ENCODE measurements at regions not wholly inside any gene's neighbourhood (a gene's known extent, or its start where the extent isn't known, plus 50 kb on each side); places are given as distances from the start of the nearest gene placed in this dataset.

DNA sequence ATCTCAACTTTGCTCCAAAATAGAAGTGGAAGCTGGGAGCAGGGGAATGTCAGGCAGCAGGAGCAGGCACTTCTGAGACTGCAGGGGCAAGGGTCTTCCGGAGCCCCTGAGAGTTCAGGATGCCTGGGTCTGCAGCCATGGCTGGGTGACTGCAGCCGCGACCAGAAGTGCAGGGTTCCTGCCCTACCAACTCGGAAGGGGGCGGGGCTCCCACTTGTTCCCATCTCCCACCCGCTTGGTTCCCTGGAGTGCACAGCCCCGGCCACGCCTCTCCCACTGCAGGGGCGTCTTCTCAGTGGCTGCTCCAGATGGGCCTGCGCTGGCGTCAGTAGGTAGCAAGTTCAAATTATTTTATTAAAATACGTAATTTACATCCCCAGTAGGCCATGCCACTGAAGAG lies 1631.7 kb downstream of the OLFM4 start:
- no peaks in the 10 kb centered on the region for H3K79me2 ChIP-seq (ENCODE audit: control insufficient read depth, insufficient read depth, low read length)
- peaks cover 0 to 22% (median 0%) of the 10 kb centered on the region in 3 donors for H3K9me3 ChIP-seq (ENCODE audit: control extremely low read depth in 1 of 3, control insufficient read depth in 2 of 3, insufficient read depth in 1 of 3, low read length in 2 of 3)
- ChIA-PET CTCF (no interaction called here), POLR2A (no interaction called here)
- Mint-ChIP-seq H3K27me3 (no peaks in the 10 kb centered on the region), H3K4me3 (no peak overlapping the region), H3K27ac (no peak overlapping the region), H3K9me3 (ENCODE audit: insufficient read depth) (peaks cover 9% of the 10 kb centered on the region), H3K4me1 (no peaks in the 10 kb centered on the region)
- no peaks in the 10 kb centered on the region for H3K4me1 ChIP-seq (ENCODE audit: control insufficient read depth in 2 of 2, insufficient read depth in 2 of 2, low read length in 2 of 2)
- no peak for TF ChIP-seq EZH2 (IDR thresholded peaks at IDR 0.05; ENCODE audit: borderline replicate concordance, insufficient read depth, low read depth, low read length, poor library complexity, severe bottlenecking)
- TF ChIP-seq, protein P1, sequence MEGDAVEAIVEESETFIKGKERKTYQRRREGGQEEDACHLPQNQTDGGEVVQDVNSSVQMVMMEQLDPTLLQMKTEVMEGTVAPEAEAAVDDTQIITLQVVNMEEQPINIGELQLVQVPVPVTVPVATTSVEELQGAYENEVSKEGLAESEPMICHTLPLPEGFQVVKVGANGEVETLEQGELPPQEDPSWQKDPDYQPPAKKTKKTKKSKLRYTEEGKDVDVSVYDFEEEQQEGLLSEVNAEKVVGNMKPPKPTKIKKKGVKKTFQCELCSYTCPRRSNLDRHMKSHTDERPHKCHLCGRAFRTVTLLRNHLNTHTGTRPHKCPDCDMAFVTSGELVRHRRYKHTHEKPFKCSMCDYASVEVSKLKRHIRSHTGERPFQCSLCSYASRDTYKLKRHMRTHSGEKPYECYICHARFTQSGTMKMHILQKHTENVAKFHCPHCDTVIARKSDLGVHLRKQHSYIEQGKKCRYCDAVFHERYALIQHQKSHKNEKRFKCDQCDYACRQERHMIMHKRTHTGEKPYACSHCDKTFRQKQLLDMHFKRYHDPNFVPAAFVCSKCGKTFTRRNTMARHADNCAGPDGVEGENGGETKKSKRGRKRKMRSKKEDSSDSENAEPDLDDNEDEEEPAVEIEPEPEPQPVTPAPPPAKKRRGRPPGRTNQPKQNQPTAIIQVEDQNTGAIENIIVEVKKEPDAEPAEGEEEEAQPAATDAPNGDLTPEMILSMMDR (IDR thresholded peaks at IDR 0.05): no peak
- H3K36me3 ChIP-seq (replicated peaks in 1 of 2; ENCODE audit: control extremely low read depth in 1 of 2, control insufficient read depth in 1 of 2, extremely low read depth in 1 of 2, insufficient read depth in 2 of 2, low read length in 1 of 2): no peaks in the 10 kb centered on the region
- intact Hi-C loops (cut with micrococcal nuclease): no loop called here
- H2AFZ ChIP-seq (ENCODE audit: insufficient read depth, low read depth, low read length, poor library complexity, severe bottlenecking): no peak overlapping the region
- no peak overlapping the region for H3K4me2 ChIP-seq (replicated peaks; ENCODE audit: low read depth, low read length, poor library complexity, severe bottlenecking)
- no peak overlapping the region for H3K27ac ChIP-seq (ENCODE audit: low read length in 2 of 2)
- no peak for DNase-seq
- 95% methylated on average over 8 of the region's 12 CpGs for WGBS (ENCODE audit: insufficient coverage)
- no peak overlapping the region for H3K9ac ChIP-seq (ENCODE audit: low read length)
- no peak overlapping the region for H3K4me3 ChIP-seq (ENCODE audit: control extremely low read depth in 1 of 5, extremely low read depth in 1 of 5, insufficient read depth in 1 of 5, low read depth in 2 of 5, low read length in 4 of 5)
- no peaks in the 10 kb centered on the region for H3K27me3 ChIP-seq (replicated peaks in 1 of 4; ENCODE audit: control extremely low read depth in 1 of 4, control insufficient read depth in 3 of 4, insufficient read depth in 4 of 4, low read length in 3 of 4)
- no peak for ATAC-seq (ENCODE audit: low read depth)
- no peaks in the 10 kb centered on the region for H4K20me1 ChIP-seq (ENCODE audit: control insufficient read depth, insufficient read depth, low read length, poor library complexity, severe bottlenecking)

DNA sequence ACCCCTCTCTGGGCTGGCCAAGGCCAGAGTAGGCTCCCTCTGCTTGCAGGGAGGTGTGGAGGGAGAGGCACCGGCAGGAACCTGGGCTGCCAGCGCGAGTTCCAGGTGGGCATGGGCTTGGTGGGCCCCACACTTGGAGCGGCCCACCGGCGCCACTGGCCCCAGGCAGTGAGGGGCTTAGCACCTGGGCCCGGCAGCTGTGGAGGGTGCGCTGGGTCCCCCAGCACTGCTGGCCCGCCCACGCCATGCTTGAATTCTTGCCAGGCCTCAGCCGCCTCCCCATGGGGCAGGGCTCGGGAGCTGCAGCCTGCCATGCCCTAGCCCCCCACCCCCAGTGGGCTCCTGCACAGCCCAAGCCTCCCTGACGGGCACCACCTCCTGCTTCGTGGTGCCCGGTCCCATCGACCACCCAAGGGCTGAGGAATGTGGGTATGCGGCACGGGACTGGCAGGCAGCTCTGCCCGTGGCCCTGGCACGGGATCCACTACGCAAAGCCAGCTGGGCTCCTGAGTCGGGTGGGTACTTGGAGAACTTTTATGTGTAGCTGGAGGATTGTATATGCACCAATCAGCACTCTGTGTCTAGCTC lies 1648.0 kb downstream of the OLFM4 start:
- Histone ChIP-seq H3K27me3 (replicated peaks in 1 of 4; ENCODE audit: control extremely low read depth in 1 of 4, control insufficient read depth in 3 of 4, insufficient read depth in 4 of 4, low read length in 3 of 4) (no peaks in the 10 kb centered on the region), H3K79me2 (ENCODE audit: control insufficient read depth, insufficient read depth, low read length) (no peaks in the 10 kb centered on the region), H3K4me2 (replicated peaks; ENCODE audit: low read depth, low read length, poor library complexity, severe bottlenecking) (no peak overlapping the region), H3K4me1 (ENCODE audit: control insufficient read depth in 2 of 2, insufficient read depth in 2 of 2, low read length in 2 of 2) (no peaks in the 10 kb centered on the region), H3K4me3 (ENCODE audit: control extremely low read depth in 1 of 5, extremely low read depth in 1 of 5, insufficient read depth in 1 of 5, low read depth in 2 of 5, low read length in 4 of 5) (no peak overlapping the region), H2AFZ (ENCODE audit: insufficient read depth, low read depth, low read length, poor library complexity, severe bottlenecking) (no peak overlapping the region), H3K27ac (ENCODE audit: low read length in 2 of 2) (no peak overlapping the region), H4K20me1 (ENCODE audit: control insufficient read depth, insufficient read depth, low read length, poor library complexity, severe bottlenecking) (no peaks in the 10 kb centered on the region), H3K9me3 (ENCODE audit: control extremely low read depth in 1 of 3, control insufficient read depth in 2 of 3, insufficient read depth in 1 of 3, low read length in 2 of 3) (peaks cover 0 to 13% (median 0%) of the 10 kb centered on the region in 3 donors), H3K9ac (ENCODE audit: low read length) (no peak overlapping the region), H3K36me3 (replicated peaks in 1 of 2; ENCODE audit: control extremely low read depth in 1 of 2, control insufficient read depth in 1 of 2, extremely low read depth in 1 of 2, insufficient read depth in 2 of 2, low read length in 1 of 2) (no peaks in the 10 kb centered on the region)
- TF ChIP-seq, protein P1 (IDR thresholded peaks at IDR 0.05): no peak
- TF ChIP-seq EZH2 (IDR thresholded peaks at IDR 0.05; ENCODE audit: borderline replicate concordance, insufficient read depth, low read depth, low read length, poor library complexity, severe bottlenecking): no peak
- ATAC-seq (ENCODE audit: low read depth): no peak
- H3K4me1 Mint-ChIP-seq: no peaks in the 10 kb centered on the region
- H3K27me3 Mint-ChIP-seq: no peaks in the 10 kb centered on the region
- ChIA-PET POLR2A (no interaction called here), CTCF (no interaction called here)
- WGBS (ENCODE audit: insufficient coverage): 93% methylated on average over 22 of the region's 22 CpGs
- intact Hi-C loops (cut with micrococcal nuclease): no loop called here
- peaks cover 3% of the 10 kb centered on the region for H3K9me3 Mint-ChIP-seq (ENCODE audit: insufficient read depth)
- H3K27ac Mint-ChIP-seq: no peak overlapping the region
- DNase-seq: no peak
- no peak overlapping the region for H3K4me3 Mint-ChIP-seq

Data from B cell (primary cell).